Type B pancreatic cell (in vitro differentiated cells): ENCODE measurements at regions not wholly inside any gene's neighbourhood (a gene's known extent, or its start where the extent isn't known, plus 50 kb on each side); places are given as distances from the start of the nearest gene placed in this dataset.

Experiments used
- DNase-seq: peaks from one replicate; pipeline ENCODE4 v3.0.0; 2021; ENCODE audit warnings: mixed read lengths; ENCODE audit not compliant: unreplicated experiment; ENCODE audit errors: extremely low spot score
- H3K27ac Mint-ChIP-seq: 2 replicates; pipeline ENCODE4 v1.8.0; 2021; ENCODE audit warnings: mild to moderate bottlenecking, mixed read lengths
- H3K27me3 Mint-ChIP-seq: 2 replicates; pipeline ENCODE4 v1.8.0; 2021; ENCODE audit warnings: mixed read lengths
- H3K36me3 Mint-ChIP-seq: 2 replicates; pipeline ENCODE4 v1.8.0; 2021; ENCODE audit warnings: mixed read lengths
- H3K4me1 Mint-ChIP-seq: one replicate; pipeline ENCODE4 v1.8.0; 2021; ENCODE audit warnings: mixed read lengths; ENCODE audit not compliant: unreplicated experiment
- H3K4me3 Mint-ChIP-seq: 2 replicates; pipeline ENCODE4 v1.8.0; 2021; ENCODE audit warnings: mild to moderate bottlenecking, mixed read lengths
- H3K9me3 Mint-ChIP-seq: 2 replicates; pipeline ENCODE4 v1.8.0; 2021; ENCODE audit warnings: mixed read lengths
- CTCF ChIP-seq: fragments of 200-600 bp; sonication (generic); conservative IDR thresholded peaks from 2 replicates; pipeline ENCODE4 v1.5.0; 2021; ENCODE audit warnings: antibody characterized with exemption, mild to moderate bottlenecking

GRCh38 chr4:15250021-15250441, 177.8 kb upstream of the C1QTNF7 start:
- Mint-ChIP-seq H3K27me3 (no peaks in the 10 kb centered on the region), H3K36me3 (no peaks in the 10 kb centered on the region), H3K27ac (peak overlapping the region; percentile 78), H3K4me1 (peaks cover 1% of the 10 kb centered on the region), H3K9me3 (peaks cover 2% of the 10 kb centered on the region), H3K4me3 (no peak overlapping the region)
- no peak for TF ChIP-seq CTCF
- DNase-seq, result no peak

DNA sequence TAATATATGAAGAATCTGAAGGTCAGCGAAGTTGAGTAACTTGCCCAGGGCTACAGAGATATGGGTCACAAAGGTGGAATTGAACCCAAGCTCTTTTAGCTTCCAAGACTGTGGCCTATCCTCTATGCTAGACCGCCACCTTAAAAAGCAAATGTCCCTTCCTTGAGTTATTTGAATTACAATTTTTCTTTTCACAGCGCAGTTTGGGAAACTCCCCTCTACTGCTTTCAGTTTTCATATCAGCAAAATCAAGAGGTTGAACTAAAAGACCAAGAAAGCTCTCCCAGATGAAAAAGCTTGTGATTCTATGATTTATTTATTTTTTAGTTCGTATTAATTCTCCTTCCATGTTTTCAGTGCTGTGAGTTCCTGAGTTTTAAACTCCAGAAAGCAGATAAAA, 174.5 kb upstream of the C1QTNF7 start:
- no peaks in the 10 kb centered on the region for H3K4me1 Mint-ChIP-seq
- no peaks in the 10 kb centered on the region for H3K9me3 Mint-ChIP-seq
- no peak overlapping the region for H3K27ac Mint-ChIP-seq
- TF ChIP-seq CTCF, result no peak
- H3K4me3 Mint-ChIP-seq, result no peak overlapping the region
- no peak for DNase-seq
- H3K36me3 Mint-ChIP-seq, result no peaks in the 10 kb centered on the region
- no peaks in the 10 kb centered on the region for H3K27me3 Mint-ChIP-seq

DNA sequence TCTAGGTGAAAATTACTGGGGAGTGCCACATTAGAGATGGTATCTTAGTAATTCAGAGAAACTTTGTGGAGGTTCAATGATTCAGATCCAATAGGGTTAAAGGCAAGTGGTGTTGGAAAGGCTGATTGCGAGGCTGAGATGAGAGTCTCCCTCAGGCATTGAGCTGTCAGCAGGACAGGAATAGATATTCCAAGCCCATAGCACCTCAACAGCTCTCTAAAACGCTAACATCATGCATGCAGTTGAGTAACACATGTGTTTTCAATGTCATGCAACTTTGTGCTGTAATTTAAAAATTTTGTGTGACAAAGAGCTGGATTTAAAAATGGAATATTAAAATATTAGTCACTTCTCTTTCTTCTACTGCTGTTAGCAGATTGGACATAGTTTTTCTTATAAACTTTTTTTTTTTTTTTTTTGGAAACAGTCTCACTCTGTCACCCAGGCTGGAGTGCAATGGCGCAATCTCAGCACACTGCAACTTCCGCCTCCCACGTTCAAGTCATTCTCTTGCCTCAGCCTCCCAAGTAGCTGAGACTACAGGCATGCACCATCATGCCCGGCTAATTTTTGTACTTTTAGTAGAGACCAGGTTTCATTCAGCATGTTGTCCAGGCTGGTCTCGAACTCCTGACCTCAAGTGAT, 173.5 kb upstream of the C1QTNF7 start:
- Mint-ChIP-seq H3K27me3 (no peaks in the 10 kb centered on the region), H3K4me3 (no peak overlapping the region), H3K9me3 (no peaks in the 10 kb centered on the region), H3K27ac (no peak overlapping the region), H3K36me3 (no peaks in the 10 kb centered on the region), H3K4me1 (no peaks in the 10 kb centered on the region)
- TF ChIP-seq CTCF, result no peak
- DNase-seq, result no peak

DNA sequence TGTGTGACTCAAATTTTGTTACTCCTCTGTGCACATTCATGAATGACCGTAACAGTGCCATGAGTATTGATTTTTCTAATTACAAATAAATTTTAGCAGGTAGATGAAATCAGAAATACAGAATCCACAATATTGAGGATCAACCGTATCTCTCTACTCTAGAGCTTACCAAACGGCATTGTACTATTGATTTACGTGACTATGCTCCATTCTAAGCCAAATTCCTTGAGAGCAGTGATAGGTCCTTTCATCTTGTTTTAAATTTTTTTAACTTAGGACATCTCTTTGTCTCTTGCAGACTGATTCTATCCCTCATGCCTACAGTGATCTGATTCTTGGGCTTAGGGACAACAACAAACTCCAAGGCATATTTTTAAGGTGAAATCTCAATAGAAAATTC, 172.3 kb upstream of the C1QTNF7 start:
- Mint-ChIP-seq H3K9me3 (no peaks in the 10 kb centered on the region), H3K4me1 (no peaks in the 10 kb centered on the region), H3K27ac (no peak overlapping the region), H3K27me3 (no peaks in the 10 kb centered on the region), H3K4me3 (no peak overlapping the region), H3K36me3 (no peaks in the 10 kb centered on the region)
- TF ChIP-seq CTCF, result no peak
- DNase-seq, result no peak

DNA sequence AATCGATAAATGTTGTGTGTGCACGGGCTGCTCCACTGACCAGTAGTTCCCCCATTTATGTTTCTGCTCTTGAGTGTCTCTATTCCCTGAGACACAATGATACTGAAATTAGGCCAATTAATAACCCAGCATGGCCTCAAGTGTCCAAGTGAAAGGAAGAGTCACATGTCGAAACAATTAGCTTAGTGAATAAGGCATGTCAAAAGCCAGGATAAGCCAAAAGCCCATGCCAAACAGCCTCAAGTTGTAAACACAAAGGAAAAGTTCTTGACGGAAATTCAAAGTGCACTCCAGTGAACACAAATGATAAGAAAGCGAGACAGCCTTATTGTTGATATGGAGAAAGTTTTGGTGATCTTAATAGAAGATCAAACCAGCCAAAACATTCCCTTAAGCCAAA, 167.1 kb upstream of the C1QTNF7 start:
- Mint-ChIP-seq H3K4me3 (no peak overlapping the region), H3K27ac (no peak overlapping the region)

More for the DNA sequence above, 167.1 kb upstream of the C1QTNF7 start:
- DNase-seq, result no peak
- Mint-ChIP-seq H3K4me1 (no peaks in the 10 kb centered on the region), H3K36me3 (no peaks in the 10 kb centered on the region), H3K9me3 (peaks cover 4% of the 10 kb centered on the region), H3K27me3 (no peaks in the 10 kb centered on the region)
- no peak for TF ChIP-seq CTCF
